ENCODE measurements at regions not wholly inside any gene's neighbourhood (a gene's known extent, or its start where the extent isn't known, plus 50 kb on each side); places are given as distances from the start of the nearest gene placed in this dataset.

- TF ChIP-seq, protein P1, sequence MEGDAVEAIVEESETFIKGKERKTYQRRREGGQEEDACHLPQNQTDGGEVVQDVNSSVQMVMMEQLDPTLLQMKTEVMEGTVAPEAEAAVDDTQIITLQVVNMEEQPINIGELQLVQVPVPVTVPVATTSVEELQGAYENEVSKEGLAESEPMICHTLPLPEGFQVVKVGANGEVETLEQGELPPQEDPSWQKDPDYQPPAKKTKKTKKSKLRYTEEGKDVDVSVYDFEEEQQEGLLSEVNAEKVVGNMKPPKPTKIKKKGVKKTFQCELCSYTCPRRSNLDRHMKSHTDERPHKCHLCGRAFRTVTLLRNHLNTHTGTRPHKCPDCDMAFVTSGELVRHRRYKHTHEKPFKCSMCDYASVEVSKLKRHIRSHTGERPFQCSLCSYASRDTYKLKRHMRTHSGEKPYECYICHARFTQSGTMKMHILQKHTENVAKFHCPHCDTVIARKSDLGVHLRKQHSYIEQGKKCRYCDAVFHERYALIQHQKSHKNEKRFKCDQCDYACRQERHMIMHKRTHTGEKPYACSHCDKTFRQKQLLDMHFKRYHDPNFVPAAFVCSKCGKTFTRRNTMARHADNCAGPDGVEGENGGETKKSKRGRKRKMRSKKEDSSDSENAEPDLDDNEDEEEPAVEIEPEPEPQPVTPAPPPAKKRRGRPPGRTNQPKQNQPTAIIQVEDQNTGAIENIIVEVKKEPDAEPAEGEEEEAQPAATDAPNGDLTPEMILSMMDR (conservative IDR thresholded peaks at IDR 0.05) = no peak
- TF ChIP-seq ZFX (IDR thresholded peaks at IDR 0.05) = no peak
These were observed 175.6 kb downstream of the EN1 start for GRCh38 chr2:118671701-118672454.
